CD14-positive monocyte (primary cell): ENCODE measurements at regions not wholly inside any gene's neighbourhood (a gene's known extent, or its start where the extent isn't known, plus 50 kb on each side); places are given as distances from the start of the nearest gene placed in this dataset.

Source experiments
- DNase-seq, 3 donors: peaks; one replicate each; pipeline ENCODE4 v3.0.0-alpha.2; 2011 to 2022
- H2AFZ ChIP-seq: 2 replicates; pipeline ENCODE4 v1.6.0; 2012; ENCODE audit warnings: mild to moderate bottlenecking, low read depth, low read length, inconsistent platforms; ENCODE audit not compliant: insufficient read depth, poor library complexity, severe bottlenecking
- H3K27ac ChIP-seq, 2 donors: 1 replicate in 1 of 2; 2 replicates in 1 of 2; pipeline ENCODE4 v1.5.1; 2012 to 2013; ENCODE audit warnings: low read length in 2 of 2, control low read depth in 1 of 2, inconsistent platforms in 1 of 2, low read depth in 1 of 2, mild to moderate bottlenecking in 1 of 2
- H3K27me3 ChIP-seq, 2 donors: one replicate each; pipeline versions ENCODE4 v1.6.0 to v1.6.1; 2011 to 2013; ENCODE audit warnings: low read length in 2 of 2; ENCODE audit not compliant: control insufficient read depth in 2 of 2, insufficient read depth in 2 of 2
- H3K36me3 ChIP-seq, 2 donors: replicated peaks in 1 of 2; 1 replicate in 1 of 2; 2 replicates in 1 of 2; pipeline versions ENCODE4 v1.5.1 to v1.6.1; 2012 to 2013; ENCODE audit warnings: low read length in 2 of 2, control low read depth in 1 of 2, inconsistent platforms in 1 of 2, mild to moderate bottlenecking in 1 of 2; ENCODE audit not compliant: insufficient read depth in 2 of 2, control insufficient read depth in 1 of 2
- H3K4me1 ChIP-seq, 2 donors: 1 replicate in 1 of 2; 2 replicates in 1 of 2; pipeline versions ENCODE4 v1.5.1 to v1.6.1; 2012 to 2013; ENCODE audit warnings: low read length in 2 of 2, control low read depth in 1 of 2, inconsistent platforms in 1 of 2, mild to moderate bottlenecking in 1 of 2, moderate library complexity in 1 of 2; ENCODE audit not compliant: insufficient read depth in 2 of 2, control insufficient read depth in 1 of 2
- H3K4me2 ChIP-seq: replicated peaks from 2 replicates; pipeline ENCODE3; 2012; ENCODE audit warnings: low read length, moderate library complexity, mild to moderate bottlenecking; ENCODE audit not compliant: poor library complexity, severe bottlenecking; ENCODE audit errors: extremely low read depth
- H3K4me3 ChIP-seq, 3 experiments: fragments of 200-600 bp in 1 of 3; sonication (generic) in 1 of 3; replicated peaks in 1 of 3; 1 replicate in 2 of 3; 2 replicates in 1 of 3; pipeline ENCODE4 v1.5.1; 2011 to 2013; ENCODE audit warnings: low read length in 3 of 3, mild to moderate bottlenecking in 3 of 3, control low read depth in 2 of 3, low read depth in 2 of 3, inconsistent platforms in 1 of 3, moderate library complexity in 1 of 3
- H3K79me2 ChIP-seq: 2 replicates; pipeline ENCODE4 v1.6.0; 2012; ENCODE audit warnings: mild to moderate bottlenecking, control low read depth, inconsistent platforms, low read length, moderate library complexity; ENCODE audit not compliant: insufficient read depth
- H3K9ac ChIP-seq: 2 replicates; pipeline ENCODE4 v1.6.0; 2017; ENCODE audit warnings: low read length, mild to moderate bottlenecking; ENCODE audit not compliant: insufficient read depth, poor library complexity, severe bottlenecking
- H3K9me3 ChIP-seq, 2 donors: replicated peaks in 1 of 2; 1 replicate in 1 of 2; 2 replicates in 1 of 2; pipeline versions ENCODE4 v1.5.1 to v1.6.1; 2012 to 2013; ENCODE audit warnings: low read length in 2 of 2, control low read depth in 1 of 2; ENCODE audit not compliant: control insufficient read depth in 1 of 2, insufficient read depth in 1 of 2
- H4K20me1 ChIP-seq: 2 replicates; pipeline ENCODE4 v1.6.0; 2012; ENCODE audit warnings: mild to moderate bottlenecking, low read length, control low read depth, moderate library complexity; ENCODE audit not compliant: insufficient read depth
- H3K27ac Mint-ChIP-seq, 7 donors: one replicate each; pipeline ENCODE4 v1.8.0; 2020; ENCODE audit warnings: mild to moderate bottlenecking in 7 of 7, mixed read lengths in 7 of 7, moderate library complexity in 6 of 7, inconsistent platforms in 2 of 7
- H3K27me3 Mint-ChIP-seq, 3 donors: one replicate each; pipeline ENCODE4 v1.8.0; 2021 to 2022; ENCODE audit warnings: low read depth in 3 of 3, mild to moderate bottlenecking in 3 of 3, mixed read lengths in 3 of 3, moderate library complexity in 3 of 3, inconsistent platforms in 1 of 3
- H3K36me3 Mint-ChIP-seq, 2 donors: one replicate each; pipeline ENCODE4 v1.8.0; 2020; ENCODE audit warnings: mixed read lengths in 2 of 2, inconsistent platforms in 1 of 2, mild to moderate bottlenecking in 1 of 2
- H3K4me1 Mint-ChIP-seq: one replicate; pipeline ENCODE4 v1.8.0; 2020; ENCODE audit warnings: mild to moderate bottlenecking, mixed read lengths
- H3K4me3 Mint-ChIP-seq, 2 donors: one replicate each; pipeline ENCODE4 v1.8.0; 2020; ENCODE audit warnings: mild to moderate bottlenecking in 2 of 2, mixed read lengths in 2 of 2, moderate library complexity in 1 of 2
- H3K9me3 Mint-ChIP-seq, 7 donors: one replicate each; pipeline ENCODE4 v1.8.0; 2020 to 2022; ENCODE audit warnings: mixed read lengths in 7 of 7, mild to moderate bottlenecking in 6 of 7, moderate library complexity in 6 of 7, inconsistent platforms in 2 of 7
- WGBS: methylation state at CpG from one replicate; pipeline ENCODE4 v1.1.5; 2013; ENCODE audit warnings: missing lambda C conversion rate; ENCODE audit not compliant: insufficient coverage; 5-methylcytosine and 5-hydroxymethylcytosine counted together
- intact Hi-C, 2 donors: fragments of 100-400 bp; cut with micrococcal nuclease; formaldehyde crosslinking; loops; one replicate each; pipeline versions ENCODE4 v1.15.0 to v1.15.1; 2023
- TF ChIP-seq, protein P1 (sequence below): fragments of 200-600 bp; IDR thresholded peaks from one replicate; pipeline ENCODE4 v1.8.0; 2022; ENCODE audit warnings: antibody characterized with exemption, mild to moderate bottlenecking

DNA sequence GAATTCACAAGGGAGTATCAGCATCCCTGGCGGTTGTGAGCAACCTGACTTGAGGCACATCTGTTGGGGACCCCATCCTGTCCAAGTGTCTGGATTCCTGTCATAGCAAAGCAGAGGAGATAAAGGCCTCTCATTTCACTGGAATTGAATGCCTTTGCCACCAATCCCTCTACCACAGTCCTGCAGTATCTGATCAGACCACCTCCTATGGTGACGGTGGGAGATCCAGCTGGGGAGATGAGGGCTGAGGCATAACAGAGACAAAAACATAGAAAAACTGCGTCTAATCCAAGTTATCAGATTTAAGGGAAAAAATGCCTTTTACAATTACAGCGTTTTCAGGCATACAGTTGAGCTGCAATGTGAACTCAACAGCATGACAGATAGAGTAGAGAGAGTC is 160.7 kb upstream of the TRPC7 start:
- TF ChIP-seq, protein P1, sequence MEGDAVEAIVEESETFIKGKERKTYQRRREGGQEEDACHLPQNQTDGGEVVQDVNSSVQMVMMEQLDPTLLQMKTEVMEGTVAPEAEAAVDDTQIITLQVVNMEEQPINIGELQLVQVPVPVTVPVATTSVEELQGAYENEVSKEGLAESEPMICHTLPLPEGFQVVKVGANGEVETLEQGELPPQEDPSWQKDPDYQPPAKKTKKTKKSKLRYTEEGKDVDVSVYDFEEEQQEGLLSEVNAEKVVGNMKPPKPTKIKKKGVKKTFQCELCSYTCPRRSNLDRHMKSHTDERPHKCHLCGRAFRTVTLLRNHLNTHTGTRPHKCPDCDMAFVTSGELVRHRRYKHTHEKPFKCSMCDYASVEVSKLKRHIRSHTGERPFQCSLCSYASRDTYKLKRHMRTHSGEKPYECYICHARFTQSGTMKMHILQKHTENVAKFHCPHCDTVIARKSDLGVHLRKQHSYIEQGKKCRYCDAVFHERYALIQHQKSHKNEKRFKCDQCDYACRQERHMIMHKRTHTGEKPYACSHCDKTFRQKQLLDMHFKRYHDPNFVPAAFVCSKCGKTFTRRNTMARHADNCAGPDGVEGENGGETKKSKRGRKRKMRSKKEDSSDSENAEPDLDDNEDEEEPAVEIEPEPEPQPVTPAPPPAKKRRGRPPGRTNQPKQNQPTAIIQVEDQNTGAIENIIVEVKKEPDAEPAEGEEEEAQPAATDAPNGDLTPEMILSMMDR, result no peak
- Histone ChIP-seq H3K9ac (no peak overlapping the region), H2AFZ (no peak overlapping the region), H3K9me3 (no peaks in the 10 kb centered on the region), H3K79me2 (no peaks in the 10 kb centered on the region), H3K27ac (no peak overlapping the region), H3K27me3 (no peaks in the 10 kb centered on the region), H3K4me1 (no peaks in the 10 kb centered on the region), H4K20me1 (no peaks in the 10 kb centered on the region), H3K4me2 (no peak overlapping the region), H3K36me3 (no peaks in the 10 kb centered on the region), H3K4me3 (no peak overlapping the region)
- intact Hi-C loops, result no loop called here
- Mint-ChIP-seq H3K9me3 (peaks cover 0 to 4% (median 2%) of the 10 kb centered on the region in 7 donors), H3K27me3 (no peaks in the 10 kb centered on the region), H3K36me3 (no peaks in the 10 kb centered on the region), H3K27ac (no peak overlapping the region), H3K4me1 (no peaks in the 10 kb centered on the region), H3K4me3 (no peak overlapping the region)
- no peak for DNase-seq
- WGBS, result 96% methylated on average over 3 of the region's 4 CpGs

DNA sequence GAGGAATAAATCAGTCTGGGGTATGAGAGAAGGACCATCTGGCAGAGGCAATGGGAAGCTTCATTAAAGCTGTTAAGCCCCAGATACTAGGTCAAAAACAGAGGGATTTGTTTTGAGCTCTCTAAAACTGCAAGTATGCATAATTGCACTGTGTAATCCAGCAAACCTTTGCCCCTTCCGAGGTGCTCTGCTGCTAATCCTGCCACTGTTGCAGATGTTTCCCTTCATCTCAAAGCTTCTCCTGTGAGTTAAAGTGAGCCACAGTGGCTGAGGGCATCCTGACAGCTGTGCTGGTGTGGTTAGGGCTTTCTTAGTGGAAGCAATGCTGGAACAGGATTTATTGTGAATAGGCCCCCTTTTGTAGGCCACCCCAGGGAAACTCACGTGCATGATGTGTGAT is 160.3 kb upstream of the TRPC7 start:
- no peak overlapping the region for H3K4me2 ChIP-seq
- H2AFZ ChIP-seq, result no peak overlapping the region
- H3K27ac ChIP-seq, result no peak overlapping the region
- no peaks in the 10 kb centered on the region for H4K20me1 ChIP-seq
- Mint-ChIP-seq H3K9me3 (peaks cover 0 to 4% (median 2%) of the 10 kb centered on the region in 7 donors), H3K36me3 (no peaks in the 10 kb centered on the region), H3K4me3 (no peak overlapping the region), H3K27ac (no peak overlapping the region), H3K27me3 (no peaks in the 10 kb centered on the region), H3K4me1 (no peaks in the 10 kb centered on the region)
- H3K9ac ChIP-seq, result no peak overlapping the region
- H3K4me3 ChIP-seq, result no peak overlapping the region
- intact Hi-C loops, result no loop called here
- no peaks in the 10 kb centered on the region for H3K27me3 ChIP-seq
- no peaks in the 10 kb centered on the region for H3K4me1 ChIP-seq
- H3K36me3 ChIP-seq, result no peaks in the 10 kb centered on the region
- TF ChIP-seq, protein P1, result no peak
- no peaks in the 10 kb centered on the region for H3K79me2 ChIP-seq
- 93% methylated on average over 1 of the region's 2 CpGs for WGBS
- DNase-seq, result no peak
- H3K9me3 ChIP-seq, result no peaks in the 10 kb centered on the region
